Tibial nerve (tissue), 4 donors: ENCODE measurements at regions not wholly inside any gene's neighbourhood (a gene's known extent, or its start where the extent isn't known, plus 50 kb on each side); places are given as distances from the start of the nearest gene placed in this dataset.

Experiments used
- DNase-seq, 2 donors: peaks; one replicate each; pipeline ENCODE4 v3.0.0-alpha.2; 2019; ENCODE audit warnings: low spot score in 2 of 2
- H3K27ac ChIP-seq, 4 donors: fragments of 200-600 bp; sonication (generic) in 3 of 4; one replicate each; pipeline ENCODE4 v1.5.1; 2017 to 2019; ENCODE audit warnings: mild to moderate bottlenecking in 1 of 4
- H3K27me3 ChIP-seq, 2 donors: fragments of 200-600 bp; sonication (generic) in 1 of 2; one replicate each; pipeline versions ENCODE4 v1.5.1 to v1.6.0; 2017 to 2019
- H3K36me3 ChIP-seq, 3 donors: fragments of 200-600 bp; sonication (generic); one replicate each; pipeline ENCODE4 v1.5.1; 2018 to 2019
- H3K4me1 ChIP-seq, 4 donors: fragments of 200-600 bp; sonication (generic) in 3 of 4; one replicate each; pipeline ENCODE4 v1.5.1; 2017 to 2019
- H3K4me3 ChIP-seq, 4 donors: fragments of 200-600 bp; sonication (generic) in 3 of 4; one replicate each; pipeline ENCODE4 v1.5.1; 2017 to 2019; ENCODE audit warnings: mild to moderate bottlenecking in 1 of 4, moderate library complexity in 1 of 4
- H3K9me3 ChIP-seq, 4 donors: fragments of 200-600 bp; sonication (generic) in 3 of 4; one replicate each; pipeline ENCODE4 v1.5.1; 2017 to 2019
- EP300 ChIP-seq, 2 donors: sonication (generic); formaldehyde crosslinking; IDR thresholded peaks; one replicate each; pipeline ENCODE4 v1.6.1; 2017; ENCODE audit warnings: antibody characterized with exemption in 2 of 2, mild to moderate bottlenecking in 1 of 2
- POLR2A ChIP-seq, 2 donors: fragments of 450-650 bp; IDR thresholded peaks; one replicate each; pipeline ENCODE4 v1.6.1; 2017; ENCODE audit warnings: antibody characterized with exemption in 2 of 2, mild to moderate bottlenecking in 2 of 2, moderate library complexity in 2 of 2
- WGBS, 2 donors: methylation state at CpG; one replicate each; pipeline ENCODE4 v1.1.5; 2018; 5-methylcytosine and 5-hydroxymethylcytosine counted together
- TF ChIP-seq, protein P1 (sequence below), 5 experiments: fragments of 200-600 bp in 3 of 5; fragments of 450-650 bp in 2 of 5; sonication (generic) in 3 of 5; IDR thresholded peaks; one replicate each; pipeline ENCODE4 v1.5.1; 2016 to 2019; ENCODE audit warnings: antibody characterized with exemption in 5 of 5, mild to moderate bottlenecking in 3 of 5, moderate library complexity in 2 of 5

DNA sequence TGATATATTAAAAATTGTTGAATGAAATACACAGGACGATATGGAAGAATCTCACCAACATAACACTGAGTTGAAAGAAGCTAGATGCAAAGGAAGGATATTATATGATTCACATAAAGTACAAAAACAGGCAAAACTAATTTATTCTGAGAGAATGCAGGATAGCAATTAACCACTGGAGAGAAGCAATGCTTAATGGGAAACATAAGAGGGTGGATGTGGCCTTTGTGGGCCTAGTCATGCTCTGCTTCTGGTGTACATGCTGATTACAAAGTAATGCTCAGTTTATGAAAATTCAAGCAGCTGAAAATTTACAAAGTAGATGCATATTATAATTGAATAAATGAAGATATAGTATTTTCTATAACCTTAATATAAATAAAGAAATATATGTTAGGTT is 326.4 kb upstream of the ADAMTS5 start:
- no peak for DNase-seq
- H3K27ac ChIP-seq: no peak overlapping the region
- no peaks in the 10 kb centered on the region for H3K4me1 ChIP-seq
- H3K4me3 ChIP-seq: no peak overlapping the region
- peaks cover 0 to 4% (median 0%) of the 10 kb centered on the region in 4 donors for H3K9me3 ChIP-seq
- 81 to 87% methylated on average over 1 of the region's 1 CpG for WGBS, 2 donors
- no peaks in the 10 kb centered on the region for H3K36me3 ChIP-seq
- TF ChIP-seq, protein P1, sequence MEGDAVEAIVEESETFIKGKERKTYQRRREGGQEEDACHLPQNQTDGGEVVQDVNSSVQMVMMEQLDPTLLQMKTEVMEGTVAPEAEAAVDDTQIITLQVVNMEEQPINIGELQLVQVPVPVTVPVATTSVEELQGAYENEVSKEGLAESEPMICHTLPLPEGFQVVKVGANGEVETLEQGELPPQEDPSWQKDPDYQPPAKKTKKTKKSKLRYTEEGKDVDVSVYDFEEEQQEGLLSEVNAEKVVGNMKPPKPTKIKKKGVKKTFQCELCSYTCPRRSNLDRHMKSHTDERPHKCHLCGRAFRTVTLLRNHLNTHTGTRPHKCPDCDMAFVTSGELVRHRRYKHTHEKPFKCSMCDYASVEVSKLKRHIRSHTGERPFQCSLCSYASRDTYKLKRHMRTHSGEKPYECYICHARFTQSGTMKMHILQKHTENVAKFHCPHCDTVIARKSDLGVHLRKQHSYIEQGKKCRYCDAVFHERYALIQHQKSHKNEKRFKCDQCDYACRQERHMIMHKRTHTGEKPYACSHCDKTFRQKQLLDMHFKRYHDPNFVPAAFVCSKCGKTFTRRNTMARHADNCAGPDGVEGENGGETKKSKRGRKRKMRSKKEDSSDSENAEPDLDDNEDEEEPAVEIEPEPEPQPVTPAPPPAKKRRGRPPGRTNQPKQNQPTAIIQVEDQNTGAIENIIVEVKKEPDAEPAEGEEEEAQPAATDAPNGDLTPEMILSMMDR (IDR thresholded peaks at IDR 0.05): no peak
- TF ChIP-seq EP300 (IDR thresholded peaks at IDR 0.05): no peak
- no peak for TF ChIP-seq POLR2A (IDR thresholded peaks at IDR 0.05)
- no peaks in the 10 kb centered on the region for H3K27me3 ChIP-seq

DNA sequence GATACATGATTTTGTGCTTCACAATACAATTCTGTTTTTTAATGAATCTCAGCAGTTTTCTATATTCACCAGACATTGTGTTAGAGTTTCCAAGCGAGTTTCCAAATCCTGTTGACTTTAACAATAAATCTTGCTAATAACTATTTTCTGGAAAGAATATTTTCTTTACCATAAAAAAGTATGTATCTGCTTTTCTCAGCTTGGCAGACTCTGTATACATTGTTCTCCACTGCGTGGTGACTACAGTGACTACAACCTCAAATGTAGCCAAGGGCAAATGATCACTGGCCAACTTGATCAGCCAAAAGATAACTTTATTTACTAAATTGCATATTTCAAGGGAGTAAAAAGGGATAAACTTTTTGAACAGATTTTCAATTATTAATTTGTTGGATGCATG is 325.9 kb upstream of the ADAMTS5 start:
- no peak overlapping the region for H3K27ac ChIP-seq
- H3K9me3 ChIP-seq: peaks cover 0 to 4% (median 0%) of the 10 kb centered on the region in 4 donors
- no peak overlapping the region for H3K4me3 ChIP-seq
- H3K36me3 ChIP-seq: no peaks in the 10 kb centered on the region
- H3K27me3 ChIP-seq: no peaks in the 10 kb centered on the region
- DNase-seq: no peak
- 70% methylated on average over 2 of the region's 2 CpGs for WGBS, 2 donors
- TF ChIP-seq, protein P1 (IDR thresholded peaks at IDR 0.05): no peak
- no peak for TF ChIP-seq POLR2A (IDR thresholded peaks at IDR 0.05)
- no peaks in the 10 kb centered on the region for H3K4me1 ChIP-seq

DNA sequence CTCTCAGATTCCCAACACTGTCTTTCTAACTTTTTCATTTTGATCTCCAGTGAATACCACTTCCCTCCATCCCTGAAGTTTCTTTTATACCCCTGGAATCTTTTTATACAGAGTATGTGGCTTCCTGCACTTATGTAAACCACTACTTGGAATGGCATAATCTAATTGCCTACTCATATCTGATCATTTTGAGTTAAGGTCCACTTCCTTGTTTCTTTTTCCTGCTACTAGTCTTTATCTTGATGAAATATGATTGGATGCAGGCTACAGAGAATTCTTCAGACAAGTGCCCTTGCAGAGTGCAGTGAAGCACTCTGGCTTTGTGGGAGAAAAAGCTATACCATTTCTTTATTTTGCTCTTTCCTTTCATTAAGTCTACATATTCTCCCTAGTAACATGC is 325.3 kb upstream of the ADAMTS5 start:
- H3K9me3 ChIP-seq: peaks cover 0 to 4% (median 0%) of the 10 kb centered on the region in 4 donors
- H3K27me3 ChIP-seq: no peaks in the 10 kb centered on the region
- no peaks in the 10 kb centered on the region for H3K4me1 ChIP-seq
- H3K4me3 ChIP-seq: no peak overlapping the region
- no peaks in the 10 kb centered on the region for H3K36me3 ChIP-seq
- no peak for DNase-seq
- TF ChIP-seq, protein P1 (IDR thresholded peaks at IDR 0.05): no peak
- TF ChIP-seq POLR2A (IDR thresholded peaks at IDR 0.05) (no peak), EP300 (IDR thresholded peaks at IDR 0.05) (no peak)
- no peak overlapping the region for H3K27ac ChIP-seq

DNA sequence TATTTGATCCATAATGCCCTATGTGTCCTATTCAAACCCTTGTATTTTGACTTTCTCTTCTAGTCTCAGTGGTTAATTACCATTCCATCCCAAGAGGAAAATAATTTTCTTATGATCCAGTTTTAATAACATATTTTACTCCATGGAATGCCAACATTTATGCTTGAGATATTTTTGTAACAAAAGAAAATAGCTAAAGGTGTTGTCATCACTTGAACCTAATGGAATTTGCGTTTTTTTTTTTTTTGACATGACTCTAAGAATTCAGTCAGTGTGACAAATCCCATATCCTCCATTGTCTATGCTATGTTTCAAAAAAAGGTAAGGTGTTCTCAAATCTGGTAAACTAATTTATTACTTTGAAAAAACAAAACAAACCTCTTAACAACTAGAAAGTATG is 324.1 kb upstream of the ADAMTS5 start:
- H3K4me3 ChIP-seq: no peak overlapping the region
- H3K27ac ChIP-seq: no peak overlapping the region
- H3K4me1 ChIP-seq: no peaks in the 10 kb centered on the region
- 80 to 96% methylated on average over 1 of the region's 1 CpG for WGBS, 2 donors
- no peaks in the 10 kb centered on the region for H3K9me3 ChIP-seq
- DNase-seq: no peak
- no peaks in the 10 kb centered on the region for H3K36me3 ChIP-seq
- no peaks in the 10 kb centered on the region for H3K27me3 ChIP-seq
- TF ChIP-seq, protein P1 (IDR thresholded peaks at IDR 0.05): no peak
- TF ChIP-seq POLR2A (IDR thresholded peaks at IDR 0.05) (no peak), EP300 (IDR thresholded peaks at IDR 0.05) (no peak)

DNA sequence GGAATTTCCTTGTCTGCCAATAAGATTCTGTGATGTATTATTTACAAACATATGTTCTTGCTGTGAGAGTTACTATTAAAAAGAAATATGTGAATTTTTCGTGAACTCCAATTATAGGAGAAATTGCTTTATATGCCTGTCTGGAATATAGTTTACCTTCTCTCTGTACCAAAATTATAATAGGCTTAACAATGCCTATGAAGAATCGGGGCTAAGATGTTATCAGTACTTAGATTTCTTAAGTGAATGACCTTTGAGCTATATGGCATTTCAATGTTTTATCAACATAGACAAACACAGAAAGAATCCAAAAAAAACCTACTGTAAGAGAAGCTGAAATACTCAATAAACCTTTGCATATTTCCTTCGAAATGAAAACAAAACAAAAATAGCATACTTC is 323.1 kb upstream of the ADAMTS5 start:
- no peaks in the 10 kb centered on the region for H3K27me3 ChIP-seq
- no peaks in the 10 kb centered on the region for H3K9me3 ChIP-seq
- no peak overlapping the region for H3K27ac ChIP-seq
- DNase-seq: no peak
- TF ChIP-seq, protein P1 (IDR thresholded peaks at IDR 0.05): no peak
- TF ChIP-seq POLR2A (IDR thresholded peaks at IDR 0.05): no peak
- TF ChIP-seq EP300 (IDR thresholded peaks at IDR 0.05): no peak
- no peak overlapping the region for H3K4me3 ChIP-seq
- 32% methylated on average over 3 of the region's 3 CpGs for WGBS, 2 donors
- no peaks in the 10 kb centered on the region for H3K36me3 ChIP-seq
- no peaks in the 10 kb centered on the region for H3K4me1 ChIP-seq
